ENCODE measurements at regions not wholly inside any gene's neighbourhood (a gene's known extent, or its start where the extent isn't known, plus 50 kb on each side); places are given as distances from the start of the nearest gene placed in this dataset.

DNA sequence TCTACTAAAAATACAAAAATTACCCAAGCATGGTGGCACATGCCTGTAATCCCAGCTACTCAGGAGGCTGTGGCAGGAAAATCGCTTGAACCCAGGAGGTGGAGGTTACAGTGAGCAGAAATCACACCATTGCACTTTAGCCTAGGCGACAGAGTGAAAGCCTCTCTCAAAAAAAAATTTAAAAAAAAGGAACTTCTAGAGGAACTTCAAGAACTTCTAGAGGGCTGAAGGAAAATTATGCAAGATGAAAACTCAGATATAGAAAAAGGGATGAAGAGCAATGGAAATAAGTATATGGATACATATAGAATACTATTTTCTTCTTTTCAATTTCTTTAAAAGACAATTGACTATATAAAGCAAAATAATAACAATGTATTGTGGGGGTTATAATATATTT, 51.2 kb upstream of the PRR5 start:
- TF ChIP-seq, protein P1, sequence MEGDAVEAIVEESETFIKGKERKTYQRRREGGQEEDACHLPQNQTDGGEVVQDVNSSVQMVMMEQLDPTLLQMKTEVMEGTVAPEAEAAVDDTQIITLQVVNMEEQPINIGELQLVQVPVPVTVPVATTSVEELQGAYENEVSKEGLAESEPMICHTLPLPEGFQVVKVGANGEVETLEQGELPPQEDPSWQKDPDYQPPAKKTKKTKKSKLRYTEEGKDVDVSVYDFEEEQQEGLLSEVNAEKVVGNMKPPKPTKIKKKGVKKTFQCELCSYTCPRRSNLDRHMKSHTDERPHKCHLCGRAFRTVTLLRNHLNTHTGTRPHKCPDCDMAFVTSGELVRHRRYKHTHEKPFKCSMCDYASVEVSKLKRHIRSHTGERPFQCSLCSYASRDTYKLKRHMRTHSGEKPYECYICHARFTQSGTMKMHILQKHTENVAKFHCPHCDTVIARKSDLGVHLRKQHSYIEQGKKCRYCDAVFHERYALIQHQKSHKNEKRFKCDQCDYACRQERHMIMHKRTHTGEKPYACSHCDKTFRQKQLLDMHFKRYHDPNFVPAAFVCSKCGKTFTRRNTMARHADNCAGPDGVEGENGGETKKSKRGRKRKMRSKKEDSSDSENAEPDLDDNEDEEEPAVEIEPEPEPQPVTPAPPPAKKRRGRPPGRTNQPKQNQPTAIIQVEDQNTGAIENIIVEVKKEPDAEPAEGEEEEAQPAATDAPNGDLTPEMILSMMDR (IDR thresholded peaks at IDR 0.05 in 2 of 3, conservative IDR thresholded peaks at IDR 0.05 in 1 of 3; ENCODE audit: borderline replicate concordance in 1 of 3, insufficient read depth in 1 of 3, low read depth in 2 of 3, low read length in 2 of 3) = no peak
- TF ChIP-seq REST (IDR thresholded peaks at IDR 0.05; ENCODE audit: low read depth) (no peak), TCF7L2 (IDR thresholded peaks at IDR 0.05; ENCODE audit: borderline replicate concordance, extremely low read depth, insufficient read depth, insufficient read length) (no peak), EZH2phosphoT487 (IDR thresholded peaks at IDR 0.05; ENCODE audit: borderline replicate concordance) (no peak), POLR2A (IDR thresholded peaks at IDR 0.05; ENCODE audit: borderline replicate concordance, extremely low read depth, insufficient read depth, insufficient read length) (no peak), POLR2AphosphoS5 (IDR thresholded peaks at IDR 0.05; ENCODE audit: low read depth, low read length) (no peak), EZH2 (IDR thresholded peaks at IDR 0.05) (no peak), RAD21 (IDR thresholded peaks at IDR 0.05; ENCODE audit: low read depth) (no peak), YY1 (IDR thresholded peaks at IDR 0.05; ENCODE audit: extremely low read depth, insufficient replicate concordance, low read depth, low read length) (no peak)
